PC-3 (cell line): ENCODE measurements at regions not wholly inside any gene's neighbourhood (a gene's known extent, or its start where the extent isn't known, plus 50 kb on each side); places are given as distances from the start of the nearest gene placed in this dataset.

Experiments used
- ATAC-seq: fragments of 200-7000 bp; cut with Tn5 transposase; 2 replicates; pipeline ENCODE4 v1.9.1; 2020; ENCODE audit warnings: mild to moderate bottlenecking, moderate library complexity
- BruUV-seq: library from RNA; stranded (reverse); fragments of 400-500 nt; replicated peaks from 2 replicates; lab custom pipeline; 2021; lab: Mats Ljungman, UMichigan
- CTCF ChIA-PET: fragments of 300-600 bp; sonication (Branson Sonifier 250); formaldehyde crosslinking; loops from one replicate; lab custom pipeline; 2022; ENCODE audit warnings: antibody characterized with exemption; lab: Charles Lee
- POLR2A ChIA-PET: fragments of 300-600 bp; sonication (Branson Sonifier 250); formaldehyde crosslinking; loops from one replicate; lab custom pipeline; 2022; ENCODE audit warnings: antibody characterized with exemption; ENCODE audit not compliant: unreplicated experiment; lab: Charles Lee
- DNase-seq: peaks from one replicate; pipeline ENCODE4 v3.0.0-alpha.2; 2015
- H2AFZ ChIP-seq: fragments of 300-600 bp; sonication (generic); 2 replicates; pipeline ENCODE4 v1.6.0; 2016; ENCODE audit warnings: antibody characterized with exemption, low read length
- H3F3A ChIP-seq: fragments of 300-600 bp; sonication (generic); one replicate; pipeline ENCODE4 v1.6.0; 2017; ENCODE audit warnings: antibody characterized with exemption, low read length, control low read depth, mild to moderate bottlenecking; ENCODE audit not compliant: unreplicated experiment
- H3K27ac ChIP-seq: fragments of 300-600 bp; sonication (generic); 2 replicates; pipeline ENCODE4 v1.5.1; 2016; ENCODE audit warnings: mild to moderate bottlenecking, low read length
- H3K27me3 ChIP-seq: fragments of 300-600 bp; sonication (generic); 2 replicates; pipeline ENCODE4 v1.6.1; 2016; ENCODE audit warnings: low read length, mixed read lengths
- H3K36me3 ChIP-seq: fragments of 300-600 bp; sonication (generic); 2 replicates; pipeline ENCODE4 v1.6.1; 2016; ENCODE audit warnings: low read depth, mixed run types, low read length, mixed read lengths
- H3K4me1 ChIP-seq: fragments of 300-600 bp; sonication (generic); 2 replicates; pipeline ENCODE4 v1.5.1; 2016; ENCODE audit warnings: low read length; ENCODE audit not compliant: insufficient read depth
- H3K4me2 ChIP-seq: fragments of 300-600 bp; sonication (generic); 2 replicates; pipeline ENCODE4 v1.6.0; 2016; ENCODE audit warnings: low read length
- H3K4me3 ChIP-seq: fragments of 300-600 bp; sonication (generic); 2 replicates; pipeline ENCODE4 v1.5.1; 2016; ENCODE audit warnings: mild to moderate bottlenecking, low read length, mixed read lengths
- H3K79me2 ChIP-seq: fragments of 300-600 bp; sonication (generic); 2 replicates; pipeline ENCODE4 v1.6.1; 2017; ENCODE audit warnings: low read length, mixed read lengths
- H3K9ac ChIP-seq: fragments of 300-600 bp; sonication (generic); 2 replicates; pipeline ENCODE4 v1.6.0; 2016; ENCODE audit warnings: mild to moderate bottlenecking, low read length
- H3K9me2 ChIP-seq: fragments of 300-600 bp; sonication (generic); replicated peaks from 2 replicates; pipeline ENCODE4 v1.6.1; 2016; ENCODE audit warnings: mixed run types, low read length, mixed read lengths
- H3K9me3 ChIP-seq: fragments of 300-600 bp; sonication (generic); 2 replicates; pipeline ENCODE4 v1.6.1; 2016; ENCODE audit warnings: low read length, mixed read lengths
- H4K20me1 ChIP-seq: fragments of 300-600 bp; sonication (generic); 2 replicates; pipeline ENCODE4 v1.6.1; 2016; ENCODE audit warnings: low read length, mixed read lengths
- CTCF ChIP-seq: fragments of 300-600 bp; sonication (generic); conservative IDR thresholded peaks from 2 replicates; pipeline ENCODE4 v1.5.1; 2017; ENCODE audit warnings: antibody characterized with exemption, low read depth, mild to moderate bottlenecking, low read length
- EZH2 ChIP-seq: fragments of 300-600 bp; sonication (generic); IDR thresholded peaks from one replicate; pipeline ENCODE4 v1.6.1; 2017; ENCODE audit warnings: antibody characterized with exemption, mild to moderate bottlenecking, low read length; ENCODE audit not compliant: unreplicated experiment
- EZH2phosphoT487 ChIP-seq: fragments of 300-600 bp; sonication (generic); IDR thresholded peaks from 2 replicates; pipeline ENCODE4 v1.6.1; 2018; ENCODE audit warnings: mild to moderate bottlenecking, antibody characterized with exemption, low read length, borderline replicate concordance
- intact Hi-C: fragments of 100-400 bp; cut with micrococcal nuclease; formaldehyde crosslinking; loops from 2 replicates; pipeline ENCODE4 v1.9.0; 2023

GRCh38 chr11:127919206-127920000 is 668.0 kb downstream of the ETS1 start:
- H3K9ac ChIP-seq, result no peak overlapping the region
- H3K9me2 ChIP-seq, result no peaks in the 10 kb centered on the region
- no TSS peak for BruUV-seq
- H3K9me3 ChIP-seq, result peaks cover 18% of the 10 kb centered on the region; the same call in 1 of the 2 replicates
- no peaks in the 10 kb centered on the region for H3K36me3 ChIP-seq
- CTCF ChIA-PET, result no interaction called here
- H3K27ac ChIP-seq, result peak overlapping the region; percentile 24
- no peaks in the 10 kb centered on the region for H3K79me2 ChIP-seq
- H2AFZ ChIP-seq, result no peak overlapping the region
- no peak overlapping the region for H3K4me2 ChIP-seq
- H3K4me1 ChIP-seq, result no peaks in the 10 kb centered on the region; the same call in 1 of the 2 replicates
- H3F3A ChIP-seq, result no peaks in the 10 kb centered on the region
- no peak for ATAC-seq
- H3K4me3 ChIP-seq, result no peak overlapping the region
- POLR2A ChIA-PET, result no interaction called here
- peak; percentile 63 for DNase-seq
- TF ChIP-seq EZH2 (no peak), CTCF (no peak), EZH2phosphoT487 (no peak)
- H4K20me1 ChIP-seq, result no peaks in the 10 kb centered on the region
- intact Hi-C loops, result no loop called here
- 0 out of 2 replicates have a peak, but pooled peaks cover 2% of the 10 kb centered on the region for H3K27me3 ChIP-seq

DNA sequence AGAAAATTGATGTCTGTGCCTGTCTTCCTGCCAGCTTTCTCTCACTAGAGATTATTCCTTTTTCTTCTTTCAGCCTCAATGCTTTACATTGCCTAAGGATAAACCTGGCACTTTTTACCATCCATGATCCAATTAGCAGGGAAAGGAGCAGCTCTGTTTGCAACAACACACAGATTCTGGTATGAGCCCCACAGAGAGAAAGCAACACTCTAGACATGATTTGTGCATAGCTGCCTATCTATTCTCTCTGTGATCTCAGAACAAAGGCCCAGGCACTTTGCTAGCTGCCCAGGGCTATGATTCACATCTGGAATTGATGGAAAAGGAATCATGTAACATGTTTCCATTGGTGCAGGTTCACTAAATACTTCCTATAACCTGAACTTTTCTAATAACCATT is 685.0 kb downstream of the ETS1 start:
- Histone ChIP-seq H4K20me1 (no peaks in the 10 kb centered on the region), H3K9me3 (no peaks in the 10 kb centered on the region), H3K4me3 (no peak overlapping the region), H3K36me3 (no peaks in the 10 kb centered on the region), H3K9ac (no peak overlapping the region), H3K79me2 (no peaks in the 10 kb centered on the region), H3K27me3 (0 out of 2 replicates have a peak, but pooled peaks cover 4% of the 10 kb centered on the region), H3K9me2 (no peaks in the 10 kb centered on the region), H3K4me1 (no peaks in the 10 kb centered on the region), H3K27ac (no peak overlapping the region), H2AFZ (no peak overlapping the region), H3K4me2 (no peak overlapping the region), H3F3A (no peaks in the 10 kb centered on the region)
- DNase-seq (no peak), ATAC-seq (no peak)
- ChIA-PET CTCF (no interaction called here), POLR2A (no interaction called here)
- BruUV-seq, result no TSS peak
- TF ChIP-seq EZH2, result no peak
- TF ChIP-seq CTCF, result no peak
- TF ChIP-seq EZH2phosphoT487, result no peak
- intact Hi-C loops, result no loop called here
